ENCODE measurements at regions not wholly inside any gene's neighbourhood (a gene's known extent, or its start where the extent isn't known, plus 50 kb on each side); places are given as distances from the start of the nearest gene placed in this dataset.

DNA sequence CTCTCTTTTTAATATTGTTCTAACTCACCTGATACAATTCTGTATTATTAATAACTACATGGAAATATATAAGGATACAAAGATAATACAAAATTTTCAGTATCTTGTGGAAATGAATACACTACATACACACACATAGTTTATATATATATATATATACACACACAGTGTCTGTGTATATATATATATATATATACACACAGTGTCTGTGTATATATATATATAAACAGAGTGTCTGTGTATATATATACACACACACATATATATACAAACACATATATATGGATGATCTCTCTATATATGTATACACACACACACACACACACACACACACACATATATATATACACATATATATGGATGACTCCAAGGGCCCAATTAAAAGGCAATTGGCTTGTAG, 749.1 kb downstream of the DACH1 start (continued):
- TF ChIP-seq EZH2phosphoT487 (IDR thresholded peaks at IDR 0.05; ENCODE audit: borderline replicate concordance, low read depth) (no peak), EP300 (IDR thresholded peaks at IDR 0.05; ENCODE audit: borderline replicate concordance in 1 of 2, low read depth in 1 of 2, low read length in 1 of 2) (no peak), RXRA (IDR thresholded peaks at IDR 0.05; ENCODE audit: borderline replicate concordance, low read depth) (no peak)

- Histone ChIP-seq H3K36me3 (replicated peaks in 1 of 2; ENCODE audit: control insufficient read depth in 1 of 2, insufficient read depth in 2 of 2, low read length in 1 of 2) (no peaks in the 10 kb centered on the region), H3F3A (replicated peaks; ENCODE audit: insufficient read depth) (no peaks in the 10 kb centered on the region), H3K27me3 (ENCODE audit: insufficient read depth) (no peaks in the 10 kb centered on the region), H3K9me3 (no peaks in the 10 kb centered on the region), H3K4me3 (ENCODE audit: low read depth in 2 of 2, low read length in 1 of 2) (no peak overlapping the region), H3K4me2 (no peak overlapping the region), H3K4me1 (ENCODE audit: control insufficient read depth in 1 of 2, insufficient read depth in 2 of 2, low read depth in 1 of 2, low read length in 1 of 2) (no peaks in the 10 kb centered on the region), H3K79me2 (ENCODE audit: insufficient read depth) (no peaks in the 10 kb centered on the region), H2AFZ (ENCODE audit: low read depth) (no peak overlapping the region), H4K20me1 (ENCODE audit: insufficient read depth) (no peaks in the 10 kb centered on the region), H3K9me2 (no peaks in the 10 kb centered on the region), H3K27ac (ENCODE audit: low read depth in 2 of 2, low read length in 1 of 2) (no peak overlapping the region), H3K9ac (no peak overlapping the region)
- CTCF ChIA-PET, result no interaction called here
- no peak for TF ChIP-seq FOXM1 (IDR thresholded peaks at IDR 0.05; ENCODE audit: low read depth)
- TF ChIP-seq RCOR1 (IDR thresholded peaks at IDR 0.05; ENCODE audit: low read length), result no peak
- no peak for TF ChIP-seq FOXJ3 (CRISPR knock-in tag; IDR thresholded peaks at IDR 0.05)
- TF ChIP-seq, protein P1, sequence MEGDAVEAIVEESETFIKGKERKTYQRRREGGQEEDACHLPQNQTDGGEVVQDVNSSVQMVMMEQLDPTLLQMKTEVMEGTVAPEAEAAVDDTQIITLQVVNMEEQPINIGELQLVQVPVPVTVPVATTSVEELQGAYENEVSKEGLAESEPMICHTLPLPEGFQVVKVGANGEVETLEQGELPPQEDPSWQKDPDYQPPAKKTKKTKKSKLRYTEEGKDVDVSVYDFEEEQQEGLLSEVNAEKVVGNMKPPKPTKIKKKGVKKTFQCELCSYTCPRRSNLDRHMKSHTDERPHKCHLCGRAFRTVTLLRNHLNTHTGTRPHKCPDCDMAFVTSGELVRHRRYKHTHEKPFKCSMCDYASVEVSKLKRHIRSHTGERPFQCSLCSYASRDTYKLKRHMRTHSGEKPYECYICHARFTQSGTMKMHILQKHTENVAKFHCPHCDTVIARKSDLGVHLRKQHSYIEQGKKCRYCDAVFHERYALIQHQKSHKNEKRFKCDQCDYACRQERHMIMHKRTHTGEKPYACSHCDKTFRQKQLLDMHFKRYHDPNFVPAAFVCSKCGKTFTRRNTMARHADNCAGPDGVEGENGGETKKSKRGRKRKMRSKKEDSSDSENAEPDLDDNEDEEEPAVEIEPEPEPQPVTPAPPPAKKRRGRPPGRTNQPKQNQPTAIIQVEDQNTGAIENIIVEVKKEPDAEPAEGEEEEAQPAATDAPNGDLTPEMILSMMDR (IDR thresholded peaks at IDR 0.05), result no peak
- no peak for TF ChIP-seq USF2 (IDR thresholded peaks at IDR 0.05; ENCODE audit: borderline replicate concordance, low read depth, low read length)
- TF ChIP-seq, protein P2, sequence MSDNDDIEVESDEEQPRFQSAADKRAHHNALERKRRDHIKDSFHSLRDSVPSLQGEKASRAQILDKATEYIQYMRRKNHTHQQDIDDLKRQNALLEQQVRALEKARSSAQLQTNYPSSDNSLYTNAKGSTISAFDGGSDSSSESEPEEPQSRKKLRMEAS (IDR thresholded peaks at IDR 0.05; ENCODE audit: low read depth), result no peak
- no peak for TF ChIP-seq CHD2 (IDR thresholded peaks at IDR 0.05; ENCODE audit: low read length, partially characterized antibody)
- no peak for TF ChIP-seq ELF1 (IDR thresholded peaks at IDR 0.05)
- no peak for TF ChIP-seq EP300 (IDR thresholded peaks at IDR 0.05; ENCODE audit: borderline replicate concordance in 1 of 2, low read depth in 1 of 2, low read length in 1 of 2)
- TF ChIP-seq TAF1 (IDR thresholded peaks at IDR 0.05; ENCODE audit: borderline replicate concordance, low read depth, low read length), result no peak
- TF ChIP-seq RXRA (IDR thresholded peaks at IDR 0.05; ENCODE audit: borderline replicate concordance, low read depth), result no peak
- TF ChIP-seq, protein P3, sequence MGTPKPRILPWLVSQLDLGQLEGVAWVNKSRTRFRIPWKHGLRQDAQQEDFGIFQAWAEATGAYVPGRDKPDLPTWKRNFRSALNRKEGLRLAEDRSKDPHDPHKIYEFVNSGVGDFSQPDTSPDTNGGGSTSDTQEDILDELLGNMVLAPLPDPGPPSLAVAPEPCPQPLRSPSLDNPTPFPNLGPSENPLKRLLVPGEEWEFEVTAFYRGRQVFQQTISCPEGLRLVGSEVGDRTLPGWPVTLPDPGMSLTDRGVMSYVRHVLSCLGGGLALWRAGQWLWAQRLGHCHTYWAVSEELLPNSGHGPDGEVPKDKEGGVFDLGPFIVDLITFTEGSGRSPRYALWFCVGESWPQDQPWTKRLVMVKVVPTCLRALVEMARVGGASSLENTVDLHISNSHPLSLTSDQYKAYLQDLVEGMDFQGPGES (IDR thresholded peaks at IDR 0.05; ENCODE audit: low read depth, low read length), result no peak
- no peak for TF ChIP-seq SIN3A (IDR thresholded peaks at IDR 0.05; ENCODE audit: borderline replicate concordance, low read depth, low read length)
- TF ChIP-seq SMC3 (IDR thresholded peaks at IDR 0.05; ENCODE audit: low read depth, low read length), result no peak
- TF ChIP-seq USF1 (IDR thresholded peaks at IDR 0.05; ENCODE audit: borderline replicate concordance, low read depth), result no peak
- WGBS (ENCODE audit: low lambda C conversion rate), result 38% methylated on average over 5 of the region's 5 CpGs
- DNase-seq, result no peak
- POLR2A ChIA-PET, result no interaction called here
Observed at GRCh38 chr13:71115301-71115700, 751.7 kb downstream of the DACH1 start.
